Activated CD4-positive, alpha-beta T cell treated with anti-CD3 and anti-CD28 coated beads for 1 hour (primary cell): ENCODE measurements at regions not wholly inside any gene's neighbourhood (a gene's known extent, or its start where the extent isn't known, plus 50 kb on each side); places are given as distances from the start of the nearest gene placed in this dataset.

Experiments
- DNase-seq: peaks from one replicate; pipeline ENCODE4 v3.0.0-alpha.2; 2020

DNA sequence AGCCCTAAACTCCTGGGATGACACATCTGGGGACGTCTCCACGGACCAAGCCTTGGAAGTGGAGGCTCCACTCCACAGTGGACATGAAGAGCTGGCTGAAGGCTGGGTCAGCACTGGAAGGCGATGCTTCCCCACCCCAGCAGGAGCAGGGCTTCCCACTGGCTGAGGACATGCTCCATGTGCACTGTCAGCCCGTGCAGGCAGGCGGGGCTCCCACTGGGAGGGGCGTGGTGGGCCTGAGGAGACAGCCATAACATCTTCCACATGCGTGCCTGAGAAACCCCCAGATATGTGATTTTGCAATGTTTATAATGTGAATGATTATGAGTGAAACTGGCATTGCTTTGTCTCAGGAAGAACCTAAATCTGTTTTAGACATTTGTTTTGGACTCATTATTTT lies 231.3 kb downstream of the KLF13 start:
- DNase-seq, result no peak

DNA sequence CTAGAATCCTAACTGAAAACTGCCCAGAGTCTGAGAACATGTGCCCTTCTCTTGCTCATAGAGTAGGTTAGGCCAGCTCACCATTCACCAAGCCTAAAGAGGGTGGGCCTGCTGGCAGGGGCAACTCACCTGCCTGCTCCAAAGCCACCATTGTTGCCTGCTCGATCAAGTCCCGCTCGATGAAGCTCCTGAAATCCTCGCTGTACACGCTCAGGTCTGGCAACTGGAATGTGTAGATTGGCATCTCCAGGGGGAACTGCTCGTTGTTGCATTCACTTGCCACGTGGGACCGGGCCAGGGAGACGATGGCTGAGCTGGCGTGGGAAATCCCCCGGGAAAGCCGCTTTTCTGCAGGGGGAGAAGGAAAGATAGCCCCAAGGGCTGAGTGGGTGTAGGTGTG lies 232.2 kb downstream of the KLF13 start:
- no peak for DNase-seq

DNA sequence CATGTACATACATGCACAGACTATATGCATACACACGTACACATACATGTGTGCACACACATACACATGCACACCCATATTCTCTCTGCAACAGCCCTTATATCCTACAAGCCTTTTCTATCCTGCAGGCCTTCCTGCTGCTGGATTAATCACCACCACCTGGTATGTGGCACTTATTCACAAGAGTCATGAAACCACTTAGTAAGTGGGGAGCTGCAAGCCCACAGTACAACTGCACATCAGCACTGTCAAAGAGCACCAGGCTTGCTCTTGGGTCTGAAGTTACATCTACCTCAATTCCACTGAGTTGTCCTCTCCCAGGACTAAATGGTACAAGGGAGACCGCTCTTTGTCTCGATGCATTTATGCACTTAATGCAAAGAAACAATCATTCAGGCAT lies 233.2 kb downstream of the KLF13 start:
- no peak for DNase-seq

- DNase-seq, result no peak
These were observed 234.0 kb downstream of the KLF13 start for GRCh38 chr15:31560643-31561042.

DNA sequence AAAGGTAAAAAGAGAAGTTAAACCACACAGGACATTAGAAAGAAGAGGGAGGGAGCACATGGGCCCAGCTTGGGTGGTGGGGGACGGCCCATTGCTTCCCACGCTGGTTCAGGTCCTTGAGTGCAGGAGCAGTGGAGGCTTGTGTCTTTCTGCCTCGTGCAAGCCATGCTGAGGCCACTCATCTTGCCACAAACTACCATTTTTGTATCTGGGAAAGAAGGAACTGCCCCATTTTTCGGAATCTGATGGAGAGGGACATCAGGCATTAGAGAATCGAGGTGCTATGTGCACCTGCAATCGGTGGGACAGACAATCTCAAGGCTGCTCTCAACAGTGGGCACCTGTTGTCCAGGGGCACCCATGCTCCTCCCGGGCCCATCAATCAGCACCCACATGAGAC lies 234.5 kb downstream of the KLF13 start:
- no peak for DNase-seq

GRCh38 chr15:31563001-31563400 lies 236.4 kb downstream of the KLF13 start:
- DNase-seq, result no peak

DNA sequence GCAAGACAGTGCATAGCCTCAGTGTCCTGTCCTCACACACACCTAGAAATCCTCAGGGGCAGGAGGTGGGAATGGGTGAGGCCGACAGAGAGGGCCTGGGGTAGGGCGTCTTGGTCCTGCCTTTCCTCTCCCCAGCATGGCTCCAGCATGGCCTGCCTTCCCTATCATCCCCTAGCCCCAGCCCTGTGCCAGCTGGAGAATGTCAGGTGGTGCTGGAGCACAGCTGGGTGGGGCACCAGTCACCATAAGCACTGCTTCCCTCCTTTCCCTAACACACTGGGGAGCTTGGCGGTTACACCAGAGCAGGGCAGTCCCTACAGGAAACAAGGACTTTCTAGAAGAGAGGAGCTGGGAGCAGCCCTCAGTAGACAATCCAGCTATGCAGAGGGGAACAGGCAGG lies 236.8 kb downstream of the KLF13 start:
- DNase-seq, result no peak

DNA sequence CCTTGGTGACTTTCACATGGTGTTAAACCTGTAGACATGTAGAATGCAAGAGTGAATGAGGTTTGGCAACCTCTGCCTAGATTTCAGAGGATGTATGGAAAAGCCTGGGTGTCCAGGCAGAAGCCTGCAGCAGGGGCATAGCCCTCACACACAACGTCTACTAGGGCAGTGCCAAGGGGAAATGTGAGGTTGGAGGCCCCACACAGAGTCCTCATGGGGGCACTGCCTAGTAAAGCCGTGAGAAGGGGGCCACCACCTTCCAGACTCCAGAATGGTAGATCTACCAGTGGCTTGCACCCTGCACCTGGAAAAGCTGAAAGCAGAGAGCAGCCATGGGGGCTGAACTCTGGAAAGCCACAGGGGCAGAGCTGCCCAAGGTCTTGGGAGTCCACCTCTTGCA lies 241.2 kb downstream of the KLF13 start:
- DNase-seq, result no peak

DNA sequence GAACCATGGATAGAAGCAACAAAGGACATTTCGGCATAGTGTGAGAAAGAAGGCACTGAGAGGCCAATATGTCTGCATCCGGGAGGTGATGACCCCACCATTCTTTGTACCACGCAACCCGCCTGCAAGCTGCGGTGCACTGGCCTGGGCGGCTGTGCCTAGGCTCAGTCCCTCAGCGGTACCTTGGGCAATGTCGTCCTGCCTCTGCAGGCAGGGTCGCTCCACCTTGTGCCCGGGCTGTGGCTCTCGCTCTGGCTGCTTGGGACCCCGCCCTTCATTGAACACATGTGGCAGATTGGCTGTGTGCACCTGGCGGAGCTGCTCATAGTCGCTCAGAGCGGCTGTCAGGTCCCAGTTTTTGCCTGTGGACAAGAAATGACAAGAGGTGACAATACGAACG lies 243.2 kb downstream of the KLF13 start:
- no peak for DNase-seq

DNA sequence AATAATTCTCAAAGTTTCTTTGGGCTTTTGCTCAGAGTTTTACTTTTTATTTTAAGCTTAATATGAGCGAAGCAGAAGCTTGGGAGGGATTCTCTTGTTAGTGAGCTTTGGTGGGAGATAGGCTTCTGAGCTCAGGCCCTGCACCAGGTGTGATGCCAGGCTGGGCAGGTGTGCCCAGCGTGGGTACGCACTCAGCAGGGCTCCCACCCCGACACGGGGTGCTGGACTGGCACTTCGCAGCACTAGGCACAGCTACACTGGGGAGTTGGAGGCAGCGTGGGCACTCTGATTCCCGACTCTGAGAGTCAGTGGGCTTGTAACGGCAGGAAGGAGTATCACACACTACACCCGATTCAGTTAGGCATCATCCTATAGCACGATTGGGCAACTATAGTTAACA lies 244.0 kb downstream of the KLF13 start:
- no peak for DNase-seq

- DNase-seq, result no peak
These were observed 245.0 kb downstream of the KLF13 start for GRCh38 chr15:31571676-31572075.

DNA sequence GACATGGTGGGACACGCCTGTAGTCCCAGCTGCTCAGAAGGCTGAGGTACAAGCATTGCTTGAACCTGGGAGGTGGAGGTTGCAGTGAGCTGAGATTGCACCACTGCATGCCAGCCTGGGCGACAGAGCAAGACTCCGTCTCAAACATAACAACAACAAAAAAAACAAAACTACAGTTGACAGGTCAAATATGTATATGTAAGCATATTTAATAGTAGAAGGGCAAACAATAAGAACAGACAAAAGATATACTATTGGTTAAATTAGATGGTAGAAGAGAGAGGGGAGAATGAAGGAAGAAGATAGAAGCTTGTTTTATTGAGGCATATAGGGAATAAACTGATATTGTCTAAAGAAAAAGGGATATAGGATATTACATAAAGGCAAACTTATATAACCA lies 247.1 kb downstream of the KLF13 start:
- no peak for DNase-seq

- DNase-seq, result no peak
These were observed 248.1 kb downstream of the KLF13 start for GRCh38 chr15:31574766-31575165.

- DNase-seq, result no peak
These were observed 250.5 kb downstream of the KLF13 start for GRCh38 chr15:31577108-31577507.

DNA sequence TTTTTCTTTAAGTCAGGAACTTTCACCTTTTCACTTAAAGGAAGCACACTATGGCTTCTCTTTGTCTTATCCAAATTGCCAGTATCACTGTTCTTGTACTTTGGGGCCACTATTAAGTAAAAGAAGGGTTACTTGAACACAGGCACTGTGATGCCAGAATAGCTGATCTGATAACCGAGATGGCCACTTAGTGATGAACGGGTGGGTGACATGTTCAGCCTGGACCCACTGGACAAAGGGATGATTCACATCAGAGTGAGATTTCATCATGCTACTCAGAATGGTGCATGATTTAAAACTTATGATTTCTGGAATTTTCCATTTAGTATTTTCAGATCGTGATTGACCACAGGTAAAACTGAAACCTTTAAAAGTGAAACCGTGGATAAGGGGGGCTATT lies 252.6 kb downstream of the KLF13 start:
- DNase-seq, result no peak

- DNase-seq, result no peak
These were observed 253.3 kb downstream of the KLF13 start for GRCh38 chr15:31579976-31580375.

DNA sequence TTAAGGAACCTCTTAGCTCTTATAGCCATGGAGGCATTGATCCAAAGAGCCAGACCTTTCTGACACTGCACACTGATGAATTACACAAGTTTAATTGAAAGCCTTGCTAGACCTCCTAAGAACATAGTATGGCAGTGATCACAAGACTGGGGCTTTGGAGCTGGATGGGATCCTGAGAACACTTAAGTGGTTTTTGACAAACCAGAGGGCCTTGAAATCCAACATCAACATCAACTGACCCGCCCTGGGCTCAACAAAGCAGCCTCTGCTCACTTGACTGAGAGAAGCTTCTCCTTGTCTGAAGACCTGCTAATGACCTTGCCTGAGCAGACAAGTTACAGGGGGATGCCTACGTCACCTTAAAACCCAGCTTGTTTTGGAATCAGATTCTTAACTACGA lies 257.6 kb downstream of the KLF13 start:
- no peak for DNase-seq

- DNase-seq, result no peak
These were observed 258.6 kb downstream of the KLF13 start for GRCh38 chr15:31585240-31585639.

DNA sequence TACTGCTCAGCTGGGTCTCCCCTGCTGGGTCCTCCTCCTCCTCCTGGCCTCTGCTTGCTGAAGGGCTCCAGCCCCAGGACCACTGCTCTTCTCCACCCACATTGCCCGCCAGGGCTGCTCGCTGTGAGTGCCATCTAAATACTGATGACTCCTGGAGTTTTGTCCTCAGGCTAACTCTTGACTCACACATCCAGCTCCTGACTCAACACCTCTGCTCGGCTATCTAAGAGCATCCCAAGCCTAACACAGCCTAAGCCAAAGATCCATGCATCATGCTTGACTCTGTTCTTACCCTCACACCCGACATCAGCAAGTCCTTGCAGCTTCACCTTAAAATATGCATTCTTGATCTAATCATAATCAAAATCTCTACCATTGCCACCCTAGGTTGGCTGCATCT lies 260.2 kb downstream of the KLF13 start:
- no peak for DNase-seq

- no peak for DNase-seq
These were observed 260.9 kb downstream of the KLF13 start for GRCh38 chr15:31587583-31587982.

GRCh38 chr15:31590609-31591008 lies 264.0 kb downstream of the KLF13 start:
- no peak for DNase-seq

GRCh38 chr15:31591908-31592307 lies 265.3 kb downstream of the KLF13 start:
- DNase-seq, result no peak

GRCh38 chr15:31597466-31597865 lies 270.8 kb downstream of the KLF13 start:
- no peak for DNase-seq

GRCh38 chr15:31598620-31599019 lies 272.0 kb downstream of the KLF13 start:
- no peak for DNase-seq

DNA sequence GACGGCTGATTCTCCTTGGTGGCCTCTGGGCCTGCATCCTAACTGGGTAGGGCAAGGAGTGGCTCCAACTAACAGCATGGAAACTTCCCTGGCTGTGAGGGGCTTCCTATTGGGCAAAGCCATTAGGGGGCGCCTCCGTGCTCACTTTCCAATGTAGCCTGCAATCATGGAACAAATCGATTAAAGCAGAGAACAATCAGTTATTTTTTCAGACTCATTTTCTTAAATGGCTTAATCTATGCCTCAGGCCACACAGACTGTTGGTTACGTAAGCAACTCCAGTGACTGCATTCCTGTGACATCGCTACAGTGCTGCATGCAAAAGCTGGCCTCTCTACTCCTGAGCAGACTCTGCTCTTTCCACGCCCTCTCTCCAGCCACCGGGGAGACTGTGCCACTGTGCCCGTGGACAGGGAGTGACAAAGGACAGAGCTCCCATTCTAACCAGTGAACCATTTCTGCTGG lies 278.9 kb downstream of the KLF13 start:
- no peak for DNase-seq

DNA sequence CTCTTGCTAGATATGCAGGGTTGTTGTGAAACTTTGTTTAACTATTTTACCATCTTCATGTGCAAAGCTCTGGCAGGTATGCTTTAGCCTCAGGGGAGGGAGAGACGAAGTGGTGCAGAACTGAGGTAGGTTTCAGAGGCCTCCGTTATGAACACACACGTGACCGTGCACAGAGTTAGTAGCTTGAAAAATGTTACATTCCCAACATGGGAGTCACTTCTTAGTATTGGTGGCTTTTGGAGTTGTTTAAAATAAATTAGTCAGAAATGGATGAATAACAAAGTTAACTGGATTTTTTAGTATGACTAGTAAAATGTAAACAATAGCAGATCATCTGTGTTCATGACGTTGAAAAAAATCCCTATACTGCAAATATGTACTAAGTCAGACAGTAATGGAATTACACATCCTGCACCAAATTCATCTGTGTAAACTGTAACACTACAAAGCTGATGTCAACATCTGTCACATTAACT lies 279.6 kb downstream of the KLF13 start:
- DNase-seq, result no peak
